Activated T-helper 1 cell treated with anti-CD3 and anti-CD28 coated beads, Interleukin-12 subunit alpha, Interleukin-12 subunit beta, Interleukin-2, Interleukin-4 antibody, amounts not matched to agents 30 ng/mL and 10 ng/mL and 1 ng/mL, durations not matched to agents 14 hours and 24 hours and 36 hours (primary cell): ENCODE measurements at regions not wholly inside any gene's neighbourhood (a gene's known extent, or its start where the extent isn't known, plus 50 kb on each side); places are given as distances from the start of the nearest gene placed in this dataset.

Experiments used
- DNase-seq: peaks from one replicate; pipeline ENCODE4 v3.0.0; 2021; ENCODE audit warnings: low spot score
- H3K27ac Mint-ChIP-seq: one replicate; pipeline ENCODE4 v1.8.0; 2021; ENCODE audit warnings: mild to moderate bottlenecking, mixed read lengths
- H3K27me3 Mint-ChIP-seq: one replicate; pipeline ENCODE4 v1.8.0; 2022; ENCODE audit warnings: mild to moderate bottlenecking, moderate library complexity, mixed read lengths; ENCODE audit not compliant: insufficient read depth
- H3K36me3 Mint-ChIP-seq: one replicate; pipeline ENCODE4 v1.8.0; 2021; ENCODE audit warnings: low read depth, mixed read lengths
- H3K4me1 Mint-ChIP-seq: one replicate; pipeline ENCODE4 v1.8.0; 2021; ENCODE audit warnings: low read depth, mixed read lengths
- H3K4me3 Mint-ChIP-seq: one replicate; pipeline ENCODE4 v1.8.0; 2021; ENCODE audit warnings: mild to moderate bottlenecking, moderate library complexity, mixed read lengths
- H3K9me3 Mint-ChIP-seq: one replicate; pipeline ENCODE4 v1.8.0; 2021; ENCODE audit warnings: mixed read lengths
- intact Hi-C: fragments of 100-400 bp; cut with micrococcal nuclease; formaldehyde crosslinking; loops from one replicate; pipeline ENCODE4 v1.15.1; 2024

DNA sequence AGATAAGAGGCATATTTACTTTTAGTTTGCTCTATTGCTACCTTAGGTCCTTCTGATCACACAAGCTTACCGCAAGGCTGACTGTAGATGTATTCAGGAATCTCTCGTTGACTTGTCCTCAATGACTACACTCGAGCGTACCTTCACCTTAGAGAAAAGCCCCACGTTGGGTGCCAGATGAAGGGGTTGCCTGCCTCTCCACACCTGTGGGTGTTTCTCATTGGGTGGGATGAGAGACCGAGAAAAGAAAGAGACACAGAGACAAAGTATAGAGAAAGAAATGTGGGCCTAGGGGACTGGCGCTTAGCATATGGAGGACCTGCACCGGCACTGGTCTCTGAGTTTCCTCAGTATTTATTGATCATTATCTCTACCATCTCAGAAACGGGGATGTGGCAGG lies 51.8 kb downstream of the ASCL4 start:
- Mint-ChIP-seq H3K9me3 (peaks cover 32% of the 10 kb centered on the region), H3K4me3 (no peak overlapping the region), H3K27me3 (peaks cover 9% of the 10 kb centered on the region), H3K27ac (no peak overlapping the region), H3K36me3 (no peaks in the 10 kb centered on the region), H3K4me1 (no peaks in the 10 kb centered on the region)
- DNase-seq = no peak
- intact Hi-C loops = no loop called here

DNA sequence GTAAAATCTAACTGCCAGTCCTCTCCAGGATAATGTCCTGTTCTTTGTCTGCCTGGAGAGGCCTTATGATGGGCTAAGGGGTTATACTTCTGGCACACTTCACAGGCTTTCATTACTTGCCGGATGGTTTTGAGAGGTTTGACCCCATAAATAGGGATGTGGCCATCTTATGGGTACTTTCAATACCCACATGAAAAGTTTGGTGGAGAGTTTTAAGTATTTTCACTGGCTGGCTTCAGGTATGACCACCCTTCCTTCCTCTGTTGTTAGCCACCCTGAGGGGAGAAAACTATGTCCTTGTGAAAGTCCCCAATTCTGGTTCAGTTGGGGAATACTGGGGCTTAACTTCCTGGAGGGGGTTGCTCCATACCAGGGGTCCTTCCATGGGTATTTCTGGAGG lies 54.8 kb downstream of the ASCL4 start:
- Mint-ChIP-seq H3K27me3 (peaks cover 18% of the 10 kb centered on the region), H3K4me3 (no peak overlapping the region), H3K36me3 (no peaks in the 10 kb centered on the region), H3K9me3 (peaks cover 32% of the 10 kb centered on the region), H3K27ac (no peak overlapping the region), H3K4me1 (no peaks in the 10 kb centered on the region)
- DNase-seq = no peak
- intact Hi-C loops = no loop called here

DNA sequence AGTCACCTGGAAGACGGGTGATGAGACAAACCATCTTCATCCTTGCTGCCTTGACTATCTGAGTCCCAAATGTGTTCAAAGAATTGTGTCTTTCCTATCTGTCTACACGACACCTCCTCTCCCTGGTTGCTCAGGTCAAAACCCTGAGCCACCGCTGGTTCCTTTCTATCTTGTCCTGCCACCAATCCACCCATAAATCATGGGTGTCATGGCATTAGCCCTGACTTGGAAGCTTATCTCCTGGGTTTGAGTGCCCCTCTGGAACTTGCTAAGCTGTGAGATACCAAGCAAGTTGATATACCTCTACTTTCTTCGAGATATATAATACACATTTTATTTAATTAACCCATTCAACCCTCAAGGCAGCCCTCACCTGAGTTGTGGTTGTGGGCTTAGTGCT lies 57.9 kb downstream of the ASCL4 start:
- H3K27me3 Mint-ChIP-seq = peaks cover 28% of the 10 kb centered on the region
- no peak overlapping the region for H3K27ac Mint-ChIP-seq
- intact Hi-C loops = no loop called here
- no peaks in the 10 kb centered on the region for H3K36me3 Mint-ChIP-seq
- no peak for DNase-seq
- no peak overlapping the region for H3K4me3 Mint-ChIP-seq
- no peaks in the 10 kb centered on the region for H3K4me1 Mint-ChIP-seq
- peaks cover 10% of the 10 kb centered on the region for H3K9me3 Mint-ChIP-seq

DNA sequence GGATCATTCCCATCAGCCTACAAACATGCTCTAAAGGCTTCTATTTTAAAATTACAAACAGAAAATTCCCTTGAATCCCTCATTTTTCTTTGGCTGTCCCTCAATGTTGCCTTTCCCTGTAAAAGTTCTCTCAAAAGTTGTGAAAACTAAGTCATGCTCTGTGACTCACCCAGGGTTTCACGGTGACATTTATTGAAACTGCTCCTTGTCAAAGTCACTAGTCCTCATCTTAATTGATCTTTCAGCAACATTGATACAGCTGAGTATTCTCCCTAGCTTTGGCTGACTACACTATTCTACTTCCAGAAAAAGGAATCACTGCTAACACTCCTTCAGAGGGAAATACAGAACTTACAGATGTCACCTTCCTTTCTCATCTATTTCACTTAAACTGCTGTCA lies 65.7 kb downstream of the ASCL4 start:
- no peak for DNase-seq
- Mint-ChIP-seq H3K27ac (no peak overlapping the region), H3K27me3 (peaks cover 41% of the 10 kb centered on the region), H3K4me3 (no peak overlapping the region), H3K9me3 (no peaks in the 10 kb centered on the region), H3K36me3 (no peaks in the 10 kb centered on the region), H3K4me1 (no peaks in the 10 kb centered on the region)
- intact Hi-C loops = loop anchor here (10.0 kb wide), 1 partner anchor 1255 kb away; the partner anchor contains the start of gene RFX4

DNA sequence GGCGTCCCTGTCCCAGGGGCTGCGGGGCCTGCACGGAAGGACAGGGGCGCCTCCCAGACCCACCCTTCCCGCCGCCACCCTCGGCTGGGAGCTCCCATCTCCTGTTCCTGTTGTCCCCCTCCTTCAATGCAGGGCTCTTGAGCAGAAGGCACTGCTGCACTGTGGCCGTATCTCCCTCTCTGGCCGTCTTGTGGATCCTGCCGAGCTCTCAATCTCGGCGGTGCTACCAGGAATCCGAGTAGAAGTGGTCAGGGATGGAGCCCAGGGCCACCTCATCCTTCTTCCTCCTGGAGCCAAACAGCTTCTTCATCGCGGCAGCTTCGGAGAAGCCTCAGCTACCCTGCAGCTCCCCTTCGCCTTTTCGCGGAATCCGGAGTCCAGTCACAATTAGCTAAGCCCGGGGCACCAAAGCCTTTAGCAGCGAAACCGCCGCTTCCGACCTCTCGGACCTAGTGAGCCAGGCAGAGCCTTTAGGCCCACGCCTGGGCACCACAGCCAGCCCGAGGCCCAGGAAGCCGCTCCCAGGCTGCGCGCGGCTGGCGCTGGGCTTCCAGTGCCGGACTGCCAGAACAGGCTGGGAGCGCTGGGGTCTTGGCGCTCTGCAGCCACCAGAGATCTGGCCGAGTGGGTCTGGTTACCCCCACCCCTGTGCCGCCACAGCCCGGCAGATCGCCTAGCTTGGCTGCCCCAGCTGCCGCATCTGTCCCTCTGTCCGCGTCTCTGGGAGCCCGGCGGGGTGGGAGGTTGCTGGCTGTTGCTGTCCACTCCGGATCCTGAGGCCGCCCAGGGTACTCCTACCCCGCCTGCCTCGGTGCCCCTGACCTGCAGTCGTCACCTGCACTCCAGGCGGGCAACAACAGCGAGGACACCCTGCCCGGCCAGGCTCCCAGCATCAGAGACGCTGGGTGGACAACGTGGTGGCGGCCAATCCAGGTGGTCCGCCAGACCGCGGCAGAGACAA lies 69.1 kb downstream of the ASCL4 start:
- Mint-ChIP-seq H3K4me3 (no peak overlapping the region), H3K4me1 (no peaks in the 10 kb centered on the region), H3K36me3 (no peaks in the 10 kb centered on the region), H3K27me3 (peaks cover 49% of the 10 kb centered on the region), H3K27ac (no peak overlapping the region), H3K9me3 (no peaks in the 10 kb centered on the region)
- DNase-seq = no peak
- intact Hi-C loops = loop anchor here (10.0 kb wide), 1 partner anchor 1259 kb away; the partner anchor contains the start of gene RFX4

DNA sequence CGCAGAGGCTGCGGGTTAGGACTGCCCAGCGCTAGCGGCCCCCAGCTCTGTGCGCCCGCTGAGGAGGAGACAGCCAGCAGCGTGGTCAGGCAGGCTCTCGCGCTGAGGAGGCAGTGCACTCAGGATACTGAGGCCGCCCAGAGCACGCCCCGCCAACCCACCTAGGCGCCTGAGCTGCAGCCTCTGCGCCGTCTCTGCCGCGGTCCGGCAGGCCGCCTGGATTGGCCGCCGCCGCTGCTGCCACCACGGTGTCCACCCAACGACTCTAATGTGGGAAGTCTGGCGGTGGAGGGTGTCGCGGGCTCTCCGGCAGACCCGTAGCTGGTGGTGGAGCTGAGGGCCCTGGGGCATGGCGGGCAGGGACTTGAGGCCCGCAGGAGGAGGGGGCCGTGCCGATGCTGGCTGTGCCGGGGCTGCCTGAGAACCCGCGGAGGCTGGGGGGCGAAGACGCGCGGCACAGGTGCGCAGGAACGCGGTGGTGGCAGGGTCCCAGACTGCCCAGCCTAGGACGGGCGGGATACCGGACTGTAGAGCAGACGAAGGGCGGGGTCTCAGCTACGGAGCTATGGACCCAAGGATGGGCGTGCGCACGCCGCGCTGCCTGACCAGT lies 69.9 kb downstream of the ASCL4 start:
- H3K36me3 Mint-ChIP-seq = no peaks in the 10 kb centered on the region
- no peak overlapping the region for H3K4me3 Mint-ChIP-seq
- H3K27me3 Mint-ChIP-seq = peaks cover 46% of the 10 kb centered on the region
- H3K4me1 Mint-ChIP-seq = no peaks in the 10 kb centered on the region
- intact Hi-C loops = loop anchor here (10.0 kb wide), 1 partner anchor 1260 kb away; the partner anchor contains the start of gene RFX4
- no peaks in the 10 kb centered on the region for H3K9me3 Mint-ChIP-seq
- H3K27ac Mint-ChIP-seq = no peak overlapping the region
- DNase-seq = no peak

DNA sequence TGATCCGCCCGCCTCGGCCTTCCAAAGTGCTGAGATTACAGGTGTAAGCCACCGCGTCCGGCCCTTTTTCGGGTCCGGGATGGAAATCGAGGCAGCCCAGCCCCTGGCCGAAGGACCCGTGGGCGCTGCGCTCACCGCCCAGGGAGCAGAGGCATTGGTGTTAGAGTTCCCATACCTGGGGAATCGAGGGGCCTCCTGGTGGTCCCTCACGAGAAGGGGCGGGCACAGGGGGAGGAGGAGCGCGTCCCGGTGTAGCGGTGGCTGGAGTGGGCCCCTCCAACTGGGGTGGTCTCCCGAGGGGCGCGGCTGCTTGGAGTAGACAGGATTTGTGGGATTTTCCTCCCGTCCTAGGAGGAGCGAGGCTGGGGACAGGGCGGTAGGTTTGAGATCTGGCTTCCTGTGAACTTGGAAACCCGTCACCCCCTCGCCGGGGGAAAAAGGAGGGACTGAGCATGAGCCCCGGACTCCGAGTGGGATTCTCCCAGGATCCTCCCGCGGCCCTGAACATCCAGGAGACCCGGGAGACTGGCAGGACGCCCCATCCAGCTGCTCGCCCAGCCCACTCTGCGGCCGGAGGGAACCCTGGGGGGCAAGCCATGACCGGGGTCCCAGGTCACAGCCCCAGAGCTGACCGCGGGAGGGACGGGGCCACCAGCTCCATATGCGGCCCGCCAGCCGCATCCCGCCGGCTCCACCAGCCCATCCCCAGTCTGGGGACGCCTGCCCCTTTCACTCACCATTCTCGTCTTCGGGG lies 70.9 kb downstream of the ASCL4 start:
- H3K4me3 Mint-ChIP-seq = no peak overlapping the region
- peaks cover 45% of the 10 kb centered on the region for H3K27me3 Mint-ChIP-seq
- no peaks in the 10 kb centered on the region for H3K4me1 Mint-ChIP-seq
- H3K36me3 Mint-ChIP-seq = no peaks in the 10 kb centered on the region
- intact Hi-C loops = loop anchor here (10.0 kb wide), 1 partner anchor 1261 kb away; the partner anchor contains the start of gene RFX4
- no peak for DNase-seq
- no peaks in the 10 kb centered on the region for H3K9me3 Mint-ChIP-seq
- no peak overlapping the region for H3K27ac Mint-ChIP-seq

DNA sequence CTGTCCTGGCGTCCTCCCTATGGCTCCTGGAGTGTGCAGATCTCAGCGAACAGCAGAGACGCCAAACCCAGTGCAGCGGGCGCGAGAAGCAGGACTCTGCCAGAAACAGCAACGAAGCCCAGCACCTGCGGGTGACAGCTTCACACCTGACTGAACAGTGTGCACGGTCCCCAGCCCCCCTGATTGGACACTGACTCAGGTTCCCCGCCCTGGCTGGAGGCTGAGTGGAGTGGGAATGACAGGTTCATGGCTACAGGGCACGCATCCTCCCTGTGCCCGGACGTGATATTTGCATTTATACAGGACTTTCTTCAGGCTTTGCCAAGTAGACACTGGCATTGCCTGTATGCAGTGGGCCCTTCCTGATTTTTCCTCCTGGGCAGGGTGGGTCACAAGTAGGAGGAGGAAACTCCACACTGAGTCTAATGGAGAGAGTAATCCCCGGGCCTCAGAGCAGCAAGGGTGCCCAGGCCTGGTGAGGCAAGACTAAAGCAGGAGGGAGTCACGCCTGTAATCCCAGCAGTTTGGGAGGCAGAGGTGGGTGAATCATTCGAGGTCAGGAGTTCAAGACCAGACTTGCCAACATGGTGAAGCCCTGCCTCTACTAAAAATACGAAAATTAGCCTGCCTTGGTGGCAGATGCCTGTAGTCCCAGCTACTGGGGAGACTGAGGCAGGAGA lies 71.6 kb downstream of the ASCL4 start:
- intact Hi-C loops = loop anchor here (10.0 kb wide), 1 partner anchor 1261 kb away; the partner anchor contains the start of gene RFX4
- H3K4me1 Mint-ChIP-seq = no peaks in the 10 kb centered on the region
- no peaks in the 10 kb centered on the region for H3K36me3 Mint-ChIP-seq
- H3K4me3 Mint-ChIP-seq = no peak overlapping the region
- no peak overlapping the region for H3K27ac Mint-ChIP-seq
- DNase-seq = no peak
- H3K27me3 Mint-ChIP-seq = peaks cover 44% of the 10 kb centered on the region
- no peaks in the 10 kb centered on the region for H3K9me3 Mint-ChIP-seq

DNA sequence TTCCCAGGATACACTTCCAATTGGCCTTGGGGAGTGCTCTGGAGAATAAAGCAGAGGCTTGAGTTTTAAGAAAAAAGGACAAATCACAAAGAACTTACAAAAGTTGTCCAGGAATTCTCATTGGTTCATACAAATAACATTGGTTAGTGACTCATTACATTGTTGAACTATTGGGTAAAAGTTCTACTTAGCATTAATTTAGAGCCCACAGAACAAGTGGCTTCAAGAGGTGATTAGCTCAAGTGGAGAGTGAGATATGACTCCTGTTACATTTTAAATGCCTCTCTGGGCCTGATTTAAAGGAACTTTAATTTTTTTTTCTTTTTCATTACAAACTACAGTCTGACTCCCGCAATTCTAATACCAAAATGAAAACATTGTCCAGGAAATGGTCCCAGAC lies 72.9 kb downstream of the ASCL4 start:
- no peak overlapping the region for H3K4me3 Mint-ChIP-seq
- no peaks in the 10 kb centered on the region for H3K9me3 Mint-ChIP-seq
- H3K36me3 Mint-ChIP-seq = no peaks in the 10 kb centered on the region
- no peaks in the 10 kb centered on the region for H3K4me1 Mint-ChIP-seq
- peaks cover 40% of the 10 kb centered on the region for H3K27me3 Mint-ChIP-seq
- no peak overlapping the region for H3K27ac Mint-ChIP-seq
- DNase-seq = no peak
- intact Hi-C loops = loop anchor here (10.0 kb wide), 1 partner anchor 1263 kb away; the partner anchor contains the start of gene RFX4

DNA sequence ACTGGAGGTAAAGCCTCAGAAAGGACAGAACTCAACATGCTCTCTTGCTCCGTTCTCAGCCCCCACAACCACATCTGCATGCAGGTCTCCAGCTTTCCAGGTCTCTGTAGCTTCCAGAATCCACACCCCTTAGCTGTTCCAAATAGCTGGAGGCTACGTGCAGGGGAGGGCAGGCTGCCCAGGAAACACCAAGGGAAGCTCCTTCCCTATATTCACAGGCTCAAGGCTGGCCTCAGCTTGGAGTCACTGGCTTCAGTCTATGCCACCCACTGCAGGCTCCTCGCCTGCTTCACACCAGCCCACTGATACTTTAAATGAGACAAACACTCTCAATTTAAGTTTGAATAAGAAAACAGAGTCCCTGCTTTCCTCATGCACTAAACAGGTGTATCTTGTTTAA lies 73.3 kb downstream of the ASCL4 start:
- Mint-ChIP-seq H3K4me3 (no peak overlapping the region), H3K4me1 (no peaks in the 10 kb centered on the region), H3K36me3 (no peaks in the 10 kb centered on the region), H3K27ac (no peak overlapping the region), H3K9me3 (no peaks in the 10 kb centered on the region), H3K27me3 (peaks cover 36% of the 10 kb centered on the region)
- DNase-seq = no peak
- intact Hi-C loops = loop anchor here (10.0 kb wide), 1 partner anchor 1263 kb away; the partner anchor contains the start of gene RFX4

DNA sequence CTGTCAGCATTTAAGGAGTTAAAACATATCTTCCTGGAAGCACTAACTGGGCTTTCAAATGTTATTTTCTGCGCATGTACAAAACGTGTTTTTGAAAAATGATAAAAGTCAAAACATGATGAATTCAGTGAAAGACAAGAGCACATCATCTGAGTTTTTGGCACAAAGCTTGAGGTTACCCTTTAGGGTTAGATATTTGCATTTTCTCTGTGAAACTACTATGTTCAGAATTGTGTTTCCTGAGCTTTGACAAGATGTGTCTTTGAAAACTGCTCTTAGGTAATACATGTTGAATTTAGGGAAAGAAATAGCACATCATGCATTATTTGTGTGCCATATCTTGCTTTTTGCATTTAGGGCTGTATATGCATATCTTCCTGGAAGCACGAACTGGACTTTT lies 79.0 kb downstream of the ASCL4 start:
- Mint-ChIP-seq H3K4me1 (no peaks in the 10 kb centered on the region), H3K27me3 (peaks cover 33% of the 10 kb centered on the region), H3K27ac (no peak overlapping the region), H3K4me3 (no peak overlapping the region), H3K36me3 (no peaks in the 10 kb centered on the region), H3K9me3 (no peaks in the 10 kb centered on the region)
- intact Hi-C loops = no loop called here
- no peak for DNase-seq

DNA sequence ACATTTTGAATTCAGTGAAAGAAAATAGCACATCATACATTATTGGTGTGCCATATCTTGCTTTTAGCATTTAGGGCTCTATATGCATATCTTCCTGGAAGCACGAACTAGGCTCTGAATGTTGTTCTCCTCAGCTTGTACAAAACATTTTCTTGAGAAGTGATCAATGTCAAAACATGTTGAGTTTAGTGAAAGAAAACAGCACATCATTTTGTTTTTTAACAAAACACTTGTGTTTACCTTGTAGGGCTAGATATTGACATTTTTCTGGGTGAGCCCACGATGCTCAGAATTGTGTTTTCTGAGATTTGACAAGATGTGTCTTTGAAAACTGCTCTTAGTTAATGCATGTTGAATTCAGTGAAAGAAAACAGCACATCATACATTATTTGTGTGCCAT lies 81.0 kb downstream of the ASCL4 start:
- peaks cover 34% of the 10 kb centered on the region for H3K27me3 Mint-ChIP-seq

More for the DNA sequence above, 81.0 kb downstream of the ASCL4 start:
- no peaks in the 10 kb centered on the region for H3K9me3 Mint-ChIP-seq
- intact Hi-C loops = no loop called here
- H3K4me3 Mint-ChIP-seq = no peak overlapping the region
- no peak for DNase-seq
- H3K4me1 Mint-ChIP-seq = no peaks in the 10 kb centered on the region
- H3K27ac Mint-ChIP-seq = no peak overlapping the region
- no peaks in the 10 kb centered on the region for H3K36me3 Mint-ChIP-seq
